HepG2 (cell line): ENCODE measurements at regions not wholly inside any gene's neighbourhood (a gene's known extent, or its start where the extent isn't known, plus 50 kb on each side); places are given as distances from the start of the nearest gene placed in this dataset.

Experiments used
- CREB1 ChIP-seq, 2 experiments: fragments of 450-650 bp in 1 of 2; IDR thresholded peaks; 2 replicates each; pipeline ENCODE4 v1.6.1; 2016 to 2017; ENCODE audit warnings: control low read depth in 1 of 2, mild to moderate bottlenecking in 1 of 2, missing compliant biosample characterization in 1 of 2, missing genetic modification characterization in 1 of 2
- CTCF ChIP-seq: sonication (generic); formaldehyde crosslinking; IDR thresholded peaks from 2 replicates; pipeline ENCODE4 v1.5.0; 2020; ENCODE audit warnings: mild to moderate bottlenecking, missing genetic modification reagents, moderate library complexity
- JARID2 ChIP-seq: sonication (generic); formaldehyde crosslinking; IDR thresholded peaks from 2 replicates; pipeline ENCODE4 v1.8.1; 2023; ENCODE audit warnings: missing genetic modification reagents, inconsistent platforms; ENCODE audit not compliant: insufficient replicate concordance
- KLF15 ChIP-seq: sonication (generic); formaldehyde crosslinking; IDR thresholded peaks from 2 replicates; pipeline ENCODE4 v1.8.1; 2023; ENCODE audit warnings: borderline replicate concordance, mild to moderate bottlenecking, inconsistent platforms, missing genetic modification reagents, mixed read lengths
- MBD4 ChIP-seq: IDR thresholded peaks from 2 replicates; pipeline ENCODE4 v1.6.1; 2012; ENCODE audit warnings: low read length, inconsistent platforms, borderline replicate concordance
- MED8 ChIP-seq: sonication (generic); formaldehyde crosslinking; IDR thresholded peaks from 2 replicates; pipeline ENCODE4 v1.8.1; 2023; ENCODE audit warnings: mild to moderate bottlenecking, missing genetic modification reagents; ENCODE audit not compliant: insufficient replicate concordance
- POLR2AphosphoS5 ChIP-seq: IDR thresholded peaks from 2 replicates; pipeline ENCODE4 v1.6.1; 2012; ENCODE audit warnings: low read depth, low read length
- SIX4 ChIP-seq: sonication (generic); formaldehyde crosslinking; IDR thresholded peaks from 2 replicates; pipeline ENCODE4 v1.4.0; 2020; ENCODE audit warnings: missing genetic modification reagents
- SMAD3 ChIP-seq: sonication (generic); formaldehyde crosslinking; IDR thresholded peaks from 2 replicates; pipeline ENCODE4 v1.4.0; 2020; ENCODE audit warnings: missing genetic modification reagents
- ZFP82 ChIP-seq: sonication (generic); formaldehyde crosslinking; IDR thresholded peaks from 2 replicates; pipeline ENCODE4 v1.5.1; 2020; ENCODE audit warnings: mild to moderate bottlenecking, missing genetic modification reagents, borderline replicate concordance
- ZNF24 ChIP-seq: fragments of 450-650 bp; IDR thresholded peaks from 2 replicates; pipeline ENCODE4 v1.6.1; 2017; ENCODE audit warnings: antibody characterized with exemption, mild to moderate bottlenecking
- ZNF3 ChIP-seq: IDR thresholded peaks from 2 replicates; pipeline ENCODE4 v1.7.0; 2017; ENCODE audit warnings: inconsistent platforms
- ZNF331 ChIP-seq: sonication (generic); formaldehyde crosslinking; IDR thresholded peaks from 2 replicates; pipeline ENCODE4 v1.4.0; 2020; ENCODE audit warnings: missing genetic modification reagents
- ZNF350 ChIP-seq: sonication (generic); formaldehyde crosslinking; IDR thresholded peaks from 2 replicates; pipeline ENCODE4 v1.4.0; 2020; ENCODE audit warnings: mild to moderate bottlenecking, low read depth, missing genetic modification reagents, borderline replicate concordance

- no peak for TF ChIP-seq ZFP82 (CRISPR knock-in tag)
- no peak for TF ChIP-seq CTCF (CRISPR knock-in tag)
- TF ChIP-seq KLF15 (CRISPR knock-in tag): no peak
- TF ChIP-seq ZNF3: no peak
- TF ChIP-seq CREB1 (IDR thresholded peaks at IDR 0.05): no peak
- no peak for TF ChIP-seq CREB1 (CRISPR knock-in tag; IDR thresholded peaks at IDR 0.05)
- TF ChIP-seq ZNF24: no peak
- no peak for TF ChIP-seq POLR2AphosphoS5
- TF ChIP-seq ZNF331 (CRISPR knock-in tag): no peak
- TF ChIP-seq JARID2: no peak
- TF ChIP-seq MBD4: no peak
- no peak for TF ChIP-seq SIX4 (CRISPR knock-in tag)
- TF ChIP-seq SMAD3 (CRISPR knock-in tag): no peak
- no peak for TF ChIP-seq ZNF350
- no peak for TF ChIP-seq MED8 (CRISPR knock-in tag)
Measured at GRCh38 chr12:77357655-77358054, 292.3 kb upstream of the E2F7 start.
